Stimulated activated effector memory CD8-positive, alpha-beta T cell treated with anti-CD3 and anti-CD28 coated beads, Interleukin-12 subunit alpha, Interleukin-12 subunit beta, amount 100 ng/mL, for 72 hours (primary cell): ENCODE measurements at regions not wholly inside any gene's neighbourhood (a gene's known extent, or its start where the extent isn't known, plus 50 kb on each side); places are given as distances from the start of the nearest gene placed in this dataset.
"Not testable (repeated sequence)": the region's sequence is repeated elsewhere in the genome, so short reads cannot be mapped to it uniquely, and the experiment has no call there.

Experiments
- ATAC-seq: fragments of 150-1000 bp; cut with Tn5 transposase; 2 replicates; pipeline ENCODE4 v1.10.0; 2021
- DNase-seq, 2 donors: peaks; one replicate each; pipeline ENCODE4 v3.0.0; 2021 to 2022; ENCODE audit warnings: low spot score in 2 of 2
- H3K27ac Mint-ChIP-seq: one replicate; pipeline ENCODE4 v1.8.0; 2022; ENCODE audit warnings: mild to moderate bottlenecking, mixed read lengths
- H3K36me3 Mint-ChIP-seq: one replicate; pipeline ENCODE4 v1.8.0; 2022; ENCODE audit warnings: mild to moderate bottlenecking, mixed read lengths
- H3K4me1 Mint-ChIP-seq: one replicate; pipeline ENCODE4 v1.8.0; 2022; ENCODE audit warnings: mixed read lengths
- H3K4me3 Mint-ChIP-seq: one replicate; pipeline ENCODE4 v1.8.0; 2022; ENCODE audit warnings: mild to moderate bottlenecking, mixed read lengths
- H3K9me3 Mint-ChIP-seq: one replicate; pipeline ENCODE4 v1.8.0; 2022; ENCODE audit warnings: mixed read lengths

DNA sequence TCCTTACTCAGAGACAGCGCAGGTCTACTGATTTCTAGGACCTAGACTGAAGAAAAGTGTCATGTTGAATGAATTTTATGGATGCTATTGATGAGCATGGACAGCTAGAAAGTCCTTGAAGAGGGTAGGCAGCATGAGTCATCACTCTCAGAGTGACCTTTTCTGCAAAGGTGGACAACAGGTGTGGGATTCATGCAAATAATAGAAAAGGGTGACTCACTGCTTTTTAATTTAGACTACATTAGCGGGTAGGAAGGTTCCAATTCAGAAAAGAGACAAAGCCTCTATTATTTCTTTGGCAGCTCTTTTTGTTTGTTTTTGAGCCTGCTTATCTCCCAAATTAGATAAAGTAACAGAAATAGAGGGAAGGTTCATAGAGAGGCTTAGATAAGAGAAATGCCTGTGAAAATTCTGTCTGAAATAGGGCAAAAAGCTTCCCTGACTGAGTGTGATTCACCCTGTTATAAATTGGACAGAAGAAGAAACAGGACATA lies 191.4 kb downstream of the TENT5A start:
- DNase-seq: no peak
- Mint-ChIP-seq H3K4me1 (no peaks in the 10 kb centered on the region), H3K27ac (no peak overlapping the region)

DNA sequence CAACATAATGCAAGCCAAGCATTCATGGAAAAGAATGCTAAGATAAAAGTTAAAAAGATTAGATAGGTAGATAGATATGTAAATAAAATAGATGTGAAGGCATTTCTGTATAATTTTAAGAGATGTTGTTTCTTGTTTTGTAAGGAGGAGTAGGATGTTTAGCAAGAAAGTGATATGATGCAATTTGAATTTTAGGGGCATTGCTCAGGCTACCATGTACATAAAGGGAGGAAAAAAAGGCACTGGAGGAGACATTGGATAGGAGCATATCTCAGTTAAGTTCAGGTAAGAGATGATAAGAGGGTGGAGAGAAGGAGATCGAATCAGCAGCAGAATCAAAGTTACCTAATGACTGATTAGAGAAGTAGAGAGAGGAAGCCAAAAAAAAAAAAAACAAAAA lies 194.7 kb downstream of the TENT5A start:
- H3K4me1 Mint-ChIP-seq: no peaks in the 10 kb centered on the region
- DNase-seq: no peak
- H3K4me3 Mint-ChIP-seq: no peak overlapping the region
- no peaks in the 10 kb centered on the region for H3K9me3 Mint-ChIP-seq
- no peak overlapping the region for H3K27ac Mint-ChIP-seq
- no peak for ATAC-seq
- H3K36me3 Mint-ChIP-seq: no peaks in the 10 kb centered on the region

More for the DNA sequence above, 191.4 kb downstream of the TENT5A start:
- Mint-ChIP-seq H3K36me3 (no peaks in the 10 kb centered on the region), H3K9me3 (no peaks in the 10 kb centered on the region), H3K4me3 (no peak overlapping the region)
- ATAC-seq: no peak

DNA sequence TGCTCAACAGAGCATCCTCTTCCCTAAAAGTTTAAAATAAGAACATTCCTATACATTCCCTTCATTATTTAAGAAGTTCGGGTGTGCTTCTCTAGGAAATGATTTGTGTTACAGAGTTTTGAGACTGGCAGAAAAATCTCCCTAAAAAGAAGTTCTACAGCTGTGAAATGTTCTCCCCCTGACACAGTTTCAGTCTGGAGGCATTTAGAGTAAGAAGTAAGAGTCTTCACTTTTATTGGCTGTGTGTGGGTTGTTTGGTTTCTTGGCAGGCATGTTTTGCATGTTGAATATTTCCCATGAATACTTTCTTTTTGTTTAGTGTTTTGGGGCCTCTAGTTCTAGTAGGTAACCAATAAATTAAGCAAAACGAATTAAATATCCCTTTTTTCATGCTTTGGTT lies 195.9 kb downstream of the TENT5A start:
- H3K36me3 Mint-ChIP-seq: no peaks in the 10 kb centered on the region
- no peak for DNase-seq
- peaks cover 3% of the 10 kb centered on the region for H3K9me3 Mint-ChIP-seq
- H3K4me1 Mint-ChIP-seq: no peaks in the 10 kb centered on the region
- no peak overlapping the region for H3K4me3 Mint-ChIP-seq
- ATAC-seq: no peak
- no peak overlapping the region for H3K27ac Mint-ChIP-seq

DNA sequence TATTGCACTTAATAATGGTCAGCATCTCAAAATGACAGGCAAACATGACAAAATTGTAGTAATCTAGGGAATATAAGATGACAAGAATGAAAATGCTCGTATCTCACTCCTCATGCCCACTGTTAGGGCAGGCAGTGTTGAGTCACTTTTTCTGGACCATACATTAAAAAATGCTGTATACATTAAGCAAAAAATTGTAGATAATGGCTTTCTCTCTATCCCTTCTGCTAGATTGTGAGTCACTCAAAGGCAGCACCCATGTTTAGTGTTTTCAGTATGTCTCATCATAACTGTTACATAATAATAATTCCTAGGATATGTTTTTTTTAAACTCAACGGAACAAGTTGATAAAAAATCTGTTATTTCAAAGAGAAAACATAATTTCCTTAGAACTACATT lies 199.3 kb downstream of the TENT5A start:
- no peaks in the 10 kb centered on the region for H3K4me1 Mint-ChIP-seq
- DNase-seq (no peak), ATAC-seq (no peak)
- no peak overlapping the region for H3K27ac Mint-ChIP-seq
- H3K4me3 Mint-ChIP-seq: no peak overlapping the region
- no peaks in the 10 kb centered on the region for H3K36me3 Mint-ChIP-seq
- H3K9me3 Mint-ChIP-seq: peaks cover 7% of the 10 kb centered on the region

DNA sequence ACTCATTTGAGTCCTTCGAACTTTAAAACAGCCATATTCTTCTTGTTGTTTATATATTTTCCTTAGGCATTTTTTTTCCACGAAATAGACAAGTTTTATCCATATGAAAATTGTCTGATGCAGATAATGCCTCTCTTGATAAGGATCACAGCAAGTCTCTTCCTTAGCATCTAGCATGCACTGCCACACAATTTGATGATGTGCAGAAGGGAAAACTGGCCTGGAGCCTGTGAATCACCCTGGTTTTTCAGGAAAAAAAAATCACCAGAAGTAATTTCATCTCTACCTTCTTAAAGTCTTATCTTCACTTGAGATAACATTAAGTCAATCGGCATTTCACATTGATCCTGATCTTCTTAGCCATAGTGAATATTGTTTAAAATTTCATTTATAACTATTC lies 199.8 kb downstream of the TENT5A start:
- ATAC-seq (no peak), DNase-seq (no peak)
- Mint-ChIP-seq H3K4me1 (no peaks in the 10 kb centered on the region), H3K36me3 (no peaks in the 10 kb centered on the region), H3K4me3 (no peak overlapping the region), H3K9me3 (peaks cover 7% of the 10 kb centered on the region), H3K27ac (no peak overlapping the region)

DNA sequence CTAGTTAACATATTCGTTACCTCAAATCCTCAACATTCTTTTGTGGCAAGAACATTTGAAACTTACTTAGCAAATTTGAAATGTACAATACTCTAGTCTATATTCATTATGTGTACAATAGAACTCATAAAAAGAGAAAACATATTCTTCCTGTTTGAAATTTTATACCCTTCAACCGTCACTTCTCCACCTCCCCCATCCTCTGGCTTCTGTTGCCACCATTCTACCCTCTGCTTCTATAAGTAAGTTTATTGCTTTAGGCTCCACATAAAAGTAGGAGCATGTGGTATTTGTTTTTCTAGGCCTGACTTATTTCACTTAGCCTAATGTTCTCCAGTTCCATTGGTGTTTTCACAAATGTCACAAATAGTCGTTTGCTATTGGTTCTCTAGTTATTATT lies 205.3 kb downstream of the TENT5A start:
- peaks cover 21% of the 10 kb centered on the region for H3K9me3 Mint-ChIP-seq

DNA sequence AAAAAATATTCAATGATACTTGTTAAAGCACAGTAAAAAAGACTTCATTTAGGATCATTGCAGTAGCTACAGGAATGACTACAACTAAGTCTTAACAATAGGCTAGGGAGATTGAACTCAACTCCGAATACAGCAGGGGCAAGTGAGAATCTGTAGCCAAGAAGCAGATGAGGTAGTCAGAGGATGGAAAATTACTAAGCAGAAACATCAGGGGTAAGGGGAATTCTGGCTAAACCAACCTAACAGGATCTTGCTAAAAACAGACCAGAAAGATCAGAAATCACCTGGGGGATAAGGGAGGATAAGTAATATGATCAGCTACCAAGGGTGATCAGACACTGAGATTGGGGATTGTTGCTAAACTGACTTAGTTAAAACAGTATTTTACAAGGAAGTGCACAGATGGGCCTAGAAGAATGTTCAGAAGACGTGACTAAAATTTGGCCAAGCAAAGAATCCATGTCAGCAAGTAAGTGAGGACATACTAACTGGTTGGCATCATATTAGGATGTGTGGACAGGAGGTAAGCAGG lies 217.5 kb downstream of the TENT5A start:
- Mint-ChIP-seq H3K4me3 (no peak overlapping the region), H3K9me3 (peaks cover 15% of the 10 kb centered on the region), H3K4me1 (no peaks in the 10 kb centered on the region), H3K27ac (no peak overlapping the region), H3K36me3 (no peaks in the 10 kb centered on the region)
- DNase-seq: no peak
- no peak for ATAC-seq

More for the DNA sequence above, 205.3 kb downstream of the TENT5A start:
- H3K4me3 Mint-ChIP-seq: no peak overlapping the region
- H3K36me3 Mint-ChIP-seq: no peaks in the 10 kb centered on the region
- no peak overlapping the region for H3K27ac Mint-ChIP-seq
- DNase-seq: no peak
- no peaks in the 10 kb centered on the region for H3K4me1 Mint-ChIP-seq
- no peak for ATAC-seq

DNA sequence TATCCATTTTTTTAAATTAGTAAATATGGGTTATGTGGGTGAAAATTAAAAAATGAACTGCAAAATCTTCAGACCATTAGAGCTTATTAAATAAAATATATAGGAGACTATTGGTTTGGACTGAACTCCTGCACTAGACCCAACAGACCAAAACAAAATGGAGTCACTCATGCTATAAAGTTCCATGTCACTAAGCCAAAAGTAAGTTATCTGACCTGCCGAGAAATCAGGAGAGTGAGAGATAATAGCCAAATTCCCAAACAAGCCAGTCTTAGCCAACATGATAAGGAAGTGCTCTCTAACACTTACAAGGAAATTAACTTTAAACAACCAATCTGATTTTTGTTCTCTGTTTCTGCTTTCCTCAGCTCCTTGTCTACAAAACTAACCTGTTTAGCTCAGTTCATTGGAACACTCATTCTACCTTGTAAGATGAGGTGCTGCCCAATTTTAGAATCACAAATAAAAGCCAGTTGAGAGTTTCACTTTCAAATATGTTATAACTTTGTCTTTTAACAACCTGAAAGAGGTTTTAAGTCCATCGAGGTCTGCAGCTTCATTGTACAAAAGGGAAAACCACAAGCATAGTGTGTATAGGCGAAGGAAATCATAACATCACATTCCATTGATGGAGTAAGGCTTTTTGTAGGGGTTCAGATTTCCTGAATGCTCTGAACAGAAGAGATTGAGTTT lies 220.5 kb downstream of the TENT5A start:
- H3K4me1 Mint-ChIP-seq: no peaks in the 10 kb centered on the region
- peaks cover 13% of the 10 kb centered on the region for H3K9me3 Mint-ChIP-seq
- DNase-seq (no peak), ATAC-seq (no peak)
- no peak overlapping the region for H3K27ac Mint-ChIP-seq
- no peak overlapping the region for H3K4me3 Mint-ChIP-seq
- H3K36me3 Mint-ChIP-seq: no peaks in the 10 kb centered on the region

DNA sequence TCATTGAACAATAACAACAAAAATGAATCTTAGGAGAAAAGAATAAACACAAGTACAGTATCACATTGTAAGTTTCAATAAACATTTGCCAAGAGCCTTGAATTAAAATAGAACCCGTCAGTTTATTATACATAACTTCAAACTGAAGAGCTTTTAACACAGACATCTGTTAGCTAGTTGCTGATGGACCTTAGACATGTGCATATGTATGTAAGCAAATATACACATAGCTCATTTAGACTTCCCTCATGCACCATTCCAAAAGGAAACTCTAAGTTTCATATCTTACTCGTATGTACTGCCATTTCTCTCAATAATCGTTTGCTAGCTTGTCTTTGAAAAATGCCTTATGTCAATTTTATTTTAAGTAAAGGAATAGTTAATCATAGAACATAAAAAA lies 235.0 kb downstream of the TENT5A start:
- H3K4me3 Mint-ChIP-seq: no peak overlapping the region
- ATAC-seq: no peak

DNA sequence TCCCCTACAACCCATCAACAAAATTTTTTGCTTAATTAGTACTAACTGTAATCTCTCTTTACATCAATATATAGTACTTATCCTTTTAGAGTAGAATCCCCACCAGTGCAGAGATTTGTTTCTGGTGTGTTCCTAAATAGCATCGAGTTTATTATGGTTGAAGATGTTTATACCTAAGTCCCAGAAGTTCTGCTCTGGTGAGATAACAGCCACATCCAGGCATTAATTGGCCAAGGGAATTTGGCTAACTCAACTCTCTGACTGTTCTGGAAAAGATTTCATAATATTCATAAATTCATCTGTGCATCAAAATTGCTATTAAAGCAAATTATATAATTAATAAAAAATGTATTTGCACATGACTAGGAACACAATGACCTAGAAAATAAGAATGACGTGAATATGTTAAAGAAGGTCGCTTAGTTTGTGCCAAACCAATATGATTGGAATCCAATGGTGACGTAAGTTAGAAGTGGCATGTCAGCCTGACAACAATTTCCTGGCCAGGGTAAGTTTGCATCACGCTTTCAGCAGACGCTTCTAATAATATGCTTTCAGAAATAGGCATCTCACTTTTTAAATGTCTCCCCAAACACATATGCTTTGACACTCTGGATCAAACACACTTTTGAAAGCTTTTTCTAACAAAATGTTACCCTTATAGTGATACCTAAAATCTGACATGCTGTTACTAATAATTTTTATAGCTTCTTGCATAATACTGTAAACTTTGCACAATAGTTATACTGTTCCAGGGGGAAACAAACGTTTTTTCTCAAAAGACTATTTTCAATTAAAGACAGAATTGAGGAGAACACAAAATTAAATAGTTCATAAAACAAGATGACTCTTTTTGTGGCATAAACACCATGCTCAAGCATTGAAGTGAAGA lies 236.7 kb downstream of the TENT5A start:
- no peak for ATAC-seq
- no peak overlapping the region for H3K27ac Mint-ChIP-seq
- no peaks in the 10 kb centered on the region for H3K4me1 Mint-ChIP-seq
- H3K36me3 Mint-ChIP-seq: no peaks in the 10 kb centered on the region
- H3K4me3 Mint-ChIP-seq: no peak overlapping the region
- H3K9me3 Mint-ChIP-seq: peaks cover 21% of the 10 kb centered on the region
- DNase-seq: no peak

More for the DNA sequence above, 235.0 kb downstream of the TENT5A start:
- Mint-ChIP-seq H3K4me1 (no peaks in the 10 kb centered on the region), H3K36me3 (no peaks in the 10 kb centered on the region), H3K9me3 (peaks cover 18% of the 10 kb centered on the region), H3K27ac (no peak overlapping the region)
- DNase-seq: no peak

DNA sequence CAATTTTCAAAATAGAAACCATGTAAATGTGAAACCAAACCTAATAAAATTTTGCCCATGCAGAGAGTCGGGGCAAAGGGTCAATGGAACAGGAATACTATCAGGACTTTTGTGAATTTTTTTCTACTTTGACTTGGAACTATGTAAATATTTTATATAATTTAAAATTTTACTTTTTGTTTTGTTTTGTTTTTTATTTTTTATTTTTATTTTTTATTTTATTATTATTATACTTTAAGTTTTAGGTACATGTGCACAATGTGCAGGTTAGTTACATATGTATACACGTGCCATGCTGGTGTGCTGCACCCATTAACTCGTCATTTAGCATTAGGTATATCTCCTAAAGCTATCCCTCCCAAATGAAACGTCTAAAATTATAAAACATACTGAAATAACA lies 238.3 kb downstream of the TENT5A start:
- H3K9me3 Mint-ChIP-seq: peaks cover 20% of the 10 kb centered on the region
- not testable (repeated sequence) for ATAC-seq, H3K36me3 Mint-ChIP-seq, H3K27ac Mint-ChIP-seq, DNase-seq, H3K4me3 Mint-ChIP-seq, H3K4me1 Mint-ChIP-seq

DNA sequence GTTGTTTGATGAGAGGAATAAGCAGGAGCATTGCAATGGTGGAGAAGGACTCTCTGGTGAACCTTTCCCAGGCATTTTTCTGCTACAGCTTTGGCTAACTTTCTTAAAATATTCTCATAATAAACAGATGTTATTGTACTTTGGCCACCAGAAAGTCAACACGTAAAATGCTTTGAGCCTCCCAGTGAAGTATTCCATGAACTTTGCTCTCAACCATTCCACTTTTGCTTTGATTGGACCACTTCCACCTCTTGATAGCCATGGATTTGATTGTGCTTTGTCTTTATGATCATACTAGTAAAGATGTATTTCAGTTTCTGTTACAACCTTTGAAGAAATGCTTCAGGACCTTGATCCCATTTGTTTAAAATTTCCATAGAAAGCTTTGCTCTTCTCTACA lies 241.1 kb downstream of the TENT5A start:
- Mint-ChIP-seq H3K27ac (no peak overlapping the region), H3K4me1 (no peaks in the 10 kb centered on the region), H3K36me3 (no peaks in the 10 kb centered on the region), H3K9me3 (peaks cover 20% of the 10 kb centered on the region), H3K4me3 (no peak overlapping the region)
- ATAC-seq (no peak), DNase-seq (no peak)

DNA sequence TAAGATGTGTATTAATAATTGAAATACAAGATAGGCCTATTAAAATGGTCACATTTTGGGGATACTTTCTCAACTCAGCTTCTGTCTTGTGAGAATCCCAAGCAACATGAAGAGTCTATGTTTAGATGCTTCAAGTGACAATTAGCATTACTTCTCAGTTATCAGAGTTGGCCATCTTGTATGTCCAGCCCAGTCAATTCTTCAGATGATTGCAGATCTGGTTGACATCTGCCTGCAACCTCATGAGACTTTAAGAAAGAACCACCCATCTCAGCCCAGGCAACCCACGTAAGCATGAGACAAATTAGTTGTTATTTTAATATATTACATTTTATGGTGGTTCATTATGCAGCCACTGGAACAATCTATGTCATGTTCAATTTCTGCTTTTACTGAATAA lies 256.5 kb downstream of the TENT5A start:
- no peak overlapping the region for H3K27ac Mint-ChIP-seq
- ATAC-seq (no peak), DNase-seq (no peak)
- H3K4me1 Mint-ChIP-seq: no peaks in the 10 kb centered on the region
- H3K36me3 Mint-ChIP-seq: no peaks in the 10 kb centered on the region
- H3K4me3 Mint-ChIP-seq: no peak overlapping the region
- peaks cover 15% of the 10 kb centered on the region for H3K9me3 Mint-ChIP-seq

DNA sequence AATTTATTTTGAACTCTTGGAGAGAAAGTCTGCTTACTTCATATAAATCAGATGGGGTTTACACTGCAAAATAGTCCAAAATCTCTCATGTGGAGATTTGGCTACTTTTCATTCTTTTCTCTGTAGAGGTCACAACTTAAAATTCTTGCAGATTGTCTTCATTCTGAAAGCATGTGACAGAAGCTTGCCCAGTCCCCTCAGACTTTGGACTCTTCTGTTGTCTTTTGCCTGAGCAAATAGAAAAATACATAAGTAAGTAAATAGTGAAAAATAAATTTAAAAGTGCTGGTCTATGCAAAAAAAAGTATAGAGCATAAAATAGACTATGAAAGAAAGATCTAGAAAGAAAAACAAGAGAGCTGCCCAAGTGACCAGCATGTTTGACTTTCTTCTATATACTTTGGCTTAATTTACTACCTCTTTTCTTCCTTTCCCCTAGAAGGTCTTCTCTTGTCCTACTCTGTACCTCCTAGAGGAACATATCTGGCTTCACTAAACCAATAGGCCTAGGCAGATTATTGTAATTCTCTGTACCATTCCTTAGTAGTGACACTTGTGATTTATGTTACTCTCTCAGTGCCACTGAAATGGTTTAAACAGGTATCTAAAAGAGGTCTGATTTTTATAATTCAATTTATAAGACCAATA lies 260.9 kb downstream of the TENT5A start:
- peaks cover 11% of the 10 kb centered on the region for H3K9me3 Mint-ChIP-seq
- no peaks in the 10 kb centered on the region for H3K36me3 Mint-ChIP-seq
- ATAC-seq (no peak), DNase-seq (no peak)
- H3K4me1 Mint-ChIP-seq: no peaks in the 10 kb centered on the region
- no peak overlapping the region for H3K27ac Mint-ChIP-seq
- H3K4me3 Mint-ChIP-seq: no peak overlapping the region

DNA sequence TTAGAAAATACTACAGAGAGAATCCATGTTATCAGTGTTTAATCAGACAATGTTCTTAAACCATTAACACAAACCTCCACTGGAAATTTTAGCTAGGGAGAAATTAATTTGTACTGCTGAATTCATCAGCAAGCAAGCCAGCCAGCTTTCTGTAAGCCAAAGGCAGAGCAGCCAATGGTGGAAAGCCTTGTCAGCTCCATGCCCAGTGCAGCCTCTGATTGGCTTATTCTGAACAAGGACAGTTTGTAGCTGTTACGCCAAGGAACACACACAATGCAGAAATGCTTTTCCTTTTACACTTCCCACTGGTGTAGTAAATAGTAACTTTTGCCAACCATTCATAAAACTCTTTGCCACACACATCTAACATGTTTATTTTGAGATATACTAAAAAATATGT lies 265.0 kb downstream of the TENT5A start:
- Mint-ChIP-seq H3K9me3 (peaks cover 8% of the 10 kb centered on the region), H3K36me3 (no peaks in the 10 kb centered on the region), H3K4me1 (no peaks in the 10 kb centered on the region), H3K4me3 (no peak overlapping the region), H3K27ac (no peak overlapping the region)
- ATAC-seq (no peak), DNase-seq (no peak)
